ENCODE measurements at regions not wholly inside any gene's neighbourhood (a gene's known extent, or its start where the extent isn't known, plus 50 kb on each side); places are given as distances from the start of the nearest gene placed in this dataset.

GRCh38 chr6:134400941-134401340 lies 83.0 kb upstream of the SGK1 start:
- TF ChIP-seq MAX (IDR thresholded peaks at IDR 0.05; ENCODE audit: insufficient read depth, insufficient read length): no peak
- TF ChIP-seq CTCF (IDR thresholded peaks at IDR 0.05; ENCODE audit: extremely low read depth in 1 of 2, insufficient read depth in 1 of 2, low read depth in 1 of 2, low read length in 2 of 2): no peak
- no peak for TF ChIP-seq POLR2A (IDR thresholded peaks at IDR 0.05; ENCODE audit: low read depth, low read length)
- no peak for TF ChIP-seq POLR2AphosphoS5 (IDR thresholded peaks at IDR 0.05; ENCODE audit: insufficient read depth, low read depth, low read length)

Data from endothelial cell of umbilical vein (primary cell).